H1 (cell line): ENCODE measurements at regions not wholly inside any gene's neighbourhood (a gene's known extent, or its start where the extent isn't known, plus 50 kb on each side); places are given as distances from the start of the nearest gene placed in this dataset.

ENCODE experiments used
- CTCF ChIA-PET: fragments of 300-600 bp; sonication (Branson Sonifier 250); formaldehyde crosslinking; loops from one replicate; lab custom pipeline; 2021; ENCODE audit not compliant: partially characterized antibody; lab: Charles Lee
- POLR2A ChIA-PET: fragments of 300-600 bp; sonication (Branson Sonifier 250); formaldehyde crosslinking; loops from one replicate; lab custom pipeline; 2021; ENCODE audit warnings: inconsistent platforms; ENCODE audit not compliant: partially characterized antibody; lab: Charles Lee
- DNase-seq, 2 experiments: peaks; one replicate each; pipeline versions ENCODE4 v3.0.0 to v3.0.0-alpha.2; 2010 to 2022; ENCODE audit warnings: low spot score in 2 of 2, low read depth in 1 of 2, mixed read lengths in 1 of 2
- FAIRE-seq: peaks from 2 replicates; lab custom pipeline; 2011; peaks lifted over from hg19 to GRCh38; lab: Jason Lieb, UNC
- H2AFZ ChIP-seq: 2 replicates; pipeline ENCODE4 v1.8.1; 2012; ENCODE audit warnings: low read length, inconsistent platforms
- H2AK5ac ChIP-seq: 2 replicates; pipeline ENCODE4 v1.6.1; 2013; ENCODE audit warnings: low read depth, low read length
- H2BK120ac ChIP-seq: replicated peaks from 2 replicates; pipeline ENCODE3; 2013; ENCODE audit warnings: low read depth, low read length, inconsistent platforms
- H2BK12ac ChIP-seq: 2 replicates; pipeline ENCODE4 v1.6.1; 2013; ENCODE audit warnings: low read depth, low read length
- H2BK15ac ChIP-seq: 2 replicates; pipeline ENCODE4 v1.6.1; 2013; ENCODE audit warnings: low read length
- H2BK20ac ChIP-seq: 2 replicates; pipeline ENCODE4 v1.6.1; 2013; ENCODE audit warnings: low read length
- H2BK5ac ChIP-seq: 2 replicates; pipeline ENCODE4 v1.6.1; 2013; ENCODE audit warnings: low read depth, low read length
- H3K14ac ChIP-seq: 2 replicates; pipeline ENCODE4 v1.6.1; 2013; ENCODE audit warnings: inconsistent platforms; ENCODE audit not compliant: insufficient read length
- H3K18ac ChIP-seq: 2 replicates; pipeline ENCODE4 v1.6.1; 2013; ENCODE audit warnings: low read length; ENCODE audit errors: extremely low read depth
- H3K23ac ChIP-seq: 2 replicates; pipeline ENCODE4 v1.6.1; 2013; ENCODE audit warnings: inconsistent platforms; ENCODE audit not compliant: insufficient read length
- H3K23me2 ChIP-seq: 2 replicates; pipeline ENCODE4 v1.6.1; 2013; ENCODE audit warnings: low read depth, low read length
- H3K27ac ChIP-seq: 2 replicates; pipeline ENCODE4 v1.6.1; 2011; ENCODE audit warnings: low read depth, low read length, inconsistent platforms
- H3K27me3 ChIP-seq, 4 experiments: replicated peaks in 1 of 4; 1 replicate in 1 of 4; 2 replicates in 3 of 4; pipeline versions ENCODE4 v1.6.1 to v1.8.1; 2011 to 2013; ENCODE audit warnings: low read length in 3 of 4, mild to moderate bottlenecking in 3 of 4, inconsistent platforms in 2 of 4, mixed read lengths in 2 of 4, moderate library complexity in 1 of 4; ENCODE audit not compliant: control insufficient read depth in 3 of 4, insufficient read depth in 3 of 4; ENCODE audit errors: extremely low read depth in 1 of 4
- H3K36me3 ChIP-seq, 4 experiments: 2 replicates each; pipeline versions ENCODE4 v1.6.1 to v1.8.1; 2011 to 2013; ENCODE audit warnings: mild to moderate bottlenecking in 4 of 4, low read length in 3 of 4, moderate library complexity in 2 of 4, control low read depth in 1 of 4, inconsistent platforms in 1 of 4; ENCODE audit not compliant: insufficient read depth in 4 of 4, control insufficient read depth in 2 of 4
- H3K4ac ChIP-seq: replicated peaks from 2 replicates; pipeline ENCODE3; 2013; ENCODE audit warnings: low read length, low read depth, mixed read lengths, inconsistent platforms; ENCODE audit not compliant: insufficient read length
- H3K4me1 ChIP-seq, 4 experiments: replicated peaks in 1 of 4; 1 replicate in 1 of 4; 2 replicates in 3 of 4; pipeline versions ENCODE4 v1.6.1 to v1.8.1; 2011 to 2013; ENCODE audit warnings: low read length in 3 of 4, inconsistent platforms in 2 of 4, mixed read lengths in 1 of 4; ENCODE audit not compliant: insufficient read depth in 4 of 4, control insufficient read depth in 3 of 4
- H3K4me2 ChIP-seq, 2 experiments: 2 replicates each; pipeline versions ENCODE4 v1.6.1 to v1.8.1; 2011 to 2013; ENCODE audit warnings: low read depth in 2 of 2, low read length in 2 of 2, control low read depth in 1 of 2, inconsistent platforms in 1 of 2, mild to moderate bottlenecking in 1 of 2; ENCODE audit not compliant: insufficient read depth in 1 of 2
- H3K4me3 ChIP-seq, 4 experiments: fragments of 200-600, 300-600 bp in 1 of 4; sonication (generic), shearing (Covaris generic), sonication (Bioruptor Twin) in 1 of 4; 2 replicates each; pipeline versions ENCODE4 v1.5.1 to v1.8.1; 2011 to 2016; ENCODE audit warnings: low read length in 4 of 4, low read depth in 3 of 4, control low read depth in 2 of 4, inconsistent platforms in 2 of 4, mild to moderate bottlenecking in 2 of 4, mixed read lengths in 1 of 4, moderate library complexity in 1 of 4; ENCODE audit not compliant: insufficient read depth in 2 of 4; ENCODE audit errors: extremely low read depth in 1 of 4
- H3K56ac ChIP-seq: replicated peaks from 2 replicates; pipeline ENCODE3; 2013; ENCODE audit warnings: low read depth, mild to moderate bottlenecking, mixed read lengths, low read length, inconsistent platforms; ENCODE audit not compliant: insufficient read length
- H3K79me1 ChIP-seq: 2 replicates; pipeline ENCODE4 v1.6.1; 2013; ENCODE audit warnings: low read depth, low read length, control low read depth
- H3K79me2 ChIP-seq, 2 experiments: 2 replicates each; pipeline versions ENCODE4 v1.6.1 to v1.8.1; 2012 to 2013; ENCODE audit warnings: low read length in 2 of 2, mild to moderate bottlenecking in 2 of 2, inconsistent platforms in 1 of 2; ENCODE audit not compliant: insufficient read depth in 2 of 2, control insufficient read depth in 1 of 2
- H3K9ac ChIP-seq, 4 experiments: replicated peaks in 1 of 4; 1 replicate in 1 of 4; 2 replicates in 3 of 4; pipeline versions ENCODE4 v1.6.1 to v1.8.1; 2011 to 2013; ENCODE audit warnings: low read depth in 3 of 4, low read length in 3 of 4, control low read depth in 2 of 4, mild to moderate bottlenecking in 2 of 4, moderate library complexity in 2 of 4, inconsistent platforms in 1 of 4; ENCODE audit errors: extremely low read depth in 1 of 4
- H3K9me3 ChIP-seq, 2 experiments: 2 replicates each; pipeline versions ENCODE4 v1.6.1 to v1.8.1; 2012 to 2013; ENCODE audit warnings: mild to moderate bottlenecking in 2 of 2, moderate library complexity in 2 of 2, control low read depth in 1 of 2, inconsistent platforms in 1 of 2, low read depth in 1 of 2, low read length in 1 of 2, mixed read lengths in 1 of 2; ENCODE audit not compliant: insufficient read depth in 2 of 2
- H4K20me1 ChIP-seq, 2 experiments: replicated peaks in 1 of 2; 2 replicates each; pipeline versions ENCODE3 to v1.8.1; 2011 to 2013; ENCODE audit warnings: inconsistent platforms in 2 of 2, low read length in 2 of 2, mild to moderate bottlenecking in 1 of 2; ENCODE audit not compliant: insufficient read depth in 2 of 2, control insufficient read depth in 1 of 2
- H4K5ac ChIP-seq: 2 replicates; pipeline ENCODE4 v1.6.1; 2013; ENCODE audit warnings: low read length, low read depth, mixed read lengths, inconsistent platforms; ENCODE audit not compliant: insufficient read length
- H4K8ac ChIP-seq: 2 replicates; pipeline ENCODE4 v1.8.0; 2013; ENCODE audit warnings: mild to moderate bottlenecking, moderate library complexity, low read length, inconsistent platforms; ENCODE audit not compliant: insufficient read depth; ENCODE audit errors: extremely low read depth
- H4K91ac ChIP-seq: replicated peaks from 2 replicates; pipeline ENCODE3; 2013; ENCODE audit warnings: low read length, mixed read lengths, inconsistent platforms; ENCODE audit not compliant: insufficient read length
- ASH2L ChIP-seq: fragments of 200-600, 300-600 bp; sonication (generic); IDR thresholded peaks from one replicate; pipeline ENCODE4 v1.7.1; 2017; ENCODE audit warnings: low read length
- BACH1 ChIP-seq: IDR thresholded peaks from 2 replicates; pipeline ENCODE4 v1.6.1; 2012; ENCODE audit warnings: low read length, improper control_type of control experiment
- CBX8 ChIP-seq: fragments of 300-800, 300-1000 bp; sonication (generic); IDR thresholded peaks from 2 replicates; pipeline ENCODE4 v1.7.1; 2016; ENCODE audit warnings: low read depth, low read length, borderline replicate concordance
- CEBPB ChIP-seq: IDR thresholded peaks from 2 replicates; pipeline ENCODE4 v1.6.1; 2012; ENCODE audit warnings: low read depth, low read length
- CHD2 ChIP-seq: IDR thresholded peaks from 2 replicates; pipeline ENCODE4 v1.6.1; 2012; ENCODE audit warnings: low read length, improper control_type of control experiment
- CREB1 ChIP-seq: IDR thresholded peaks from 2 replicates; pipeline ENCODE4 v1.6.1; 2012; ENCODE audit warnings: inconsistent platforms
- CTBP2 ChIP-seq: IDR thresholded peaks from 2 replicates; pipeline ENCODE4 v1.7.0; 2011; ENCODE audit warnings: borderline replicate concordance, mild to moderate bottlenecking, moderate library complexity, mixed read lengths, low read length; ENCODE audit not compliant: insufficient read depth, insufficient read length
- HDAC6 ChIP-seq: IDR thresholded peaks from one replicate; pipeline ENCODE4 v1.7.1; 2012; ENCODE audit warnings: low read depth, mild to moderate bottlenecking, inconsistent platforms, low read length, moderate library complexity
- JUND ChIP-seq: IDR thresholded peaks from 2 replicates; pipeline ENCODE4 v1.6.1; 2011; ENCODE audit warnings: mild to moderate bottlenecking, improper control_type of control experiment, low read length
- MAFK ChIP-seq: IDR thresholded peaks from 2 replicates; pipeline ENCODE4 v1.6.1; 2012; ENCODE audit warnings: low read depth, mild to moderate bottlenecking, improper control_type of control experiment, low read length
- POLR2A ChIP-seq, 2 experiments: IDR thresholded peaks; 1 replicate in 1 of 2; 2 replicates in 1 of 2; pipeline ENCODE4 v1.6.1; 2011; ENCODE audit warnings: low read depth in 2 of 2, low read length in 2 of 2, mild to moderate bottlenecking in 2 of 2; ENCODE audit errors: control extremely low read depth in 1 of 2
- POU5F1 ChIP-seq: IDR thresholded peaks from 2 replicates; pipeline ENCODE4 v1.6.1; 2011; ENCODE audit warnings: low read depth, mild to moderate bottlenecking, low read length, moderate library complexity
- RBBP5 ChIP-seq: IDR thresholded peaks from 2 replicates; pipeline ENCODE4 v1.7.1; 2012; ENCODE audit warnings: low read depth, mild to moderate bottlenecking, inconsistent platforms, low read length, moderate library complexity, borderline replicate concordance
- TBP ChIP-seq: IDR thresholded peaks from 2 replicates; pipeline ENCODE4 v1.6.1; 2011; ENCODE audit warnings: low read depth, low read length, improper control_type of control experiment
- YY1 ChIP-seq: IDR thresholded peaks from 2 replicates; pipeline ENCODE4 v1.6.1; 2011; ENCODE audit warnings: low read depth, mild to moderate bottlenecking, low read length
- WGBS, 2 experiments: shearing (Covaris generic) in 1 of 2; methylation state at CpG; one replicate each; pipeline versions ENCODE4 v1.1.6 to v1.1.7; 2013 to 2015; ENCODE audit warnings: low lambda C conversion rate in 2 of 2, mixed read lengths in 2 of 2, inconsistent platforms in 1 of 2, low coverage in 1 of 2, missing lambda C conversion rate in 1 of 2; ENCODE audit not compliant: insufficient replicate concordance in 2 of 2, insufficient coverage in 1 of 2, insufficient read length in 1 of 2; ENCODE audit errors: extremely low coverage in 1 of 2, missing lambda C conversion rate in 1 of 2; 5-methylcytosine and 5-hydroxymethylcytosine counted together
- TF ChIP-seq, protein P1 (sequence below): IDR thresholded peaks from 2 replicates; pipeline ENCODE4 v1.6.1; 2012; ENCODE audit warnings: inconsistent platforms

- DNase-seq (no peak), FAIRE-seq (no peak)
- no peaks in the 10 kb centered on the region for H3K79me2 ChIP-seq
- no peak overlapping the region for H3K56ac ChIP-seq
- no peak overlapping the region for H3K4me2 ChIP-seq
- no peak overlapping the region for H3K14ac ChIP-seq
- H4K8ac ChIP-seq: no peak overlapping the region
- no peak overlapping the region for H4K5ac ChIP-seq
- 0 out of 2 replicates have a peak overlapping the region, but pooled peaks have one; percentile 18 for H2BK12ac ChIP-seq
- H2AFZ ChIP-seq: no peak overlapping the region
- no peak overlapping the region for H2BK20ac ChIP-seq
- ChIA-PET POLR2A (no interaction called here), CTCF (interaction anchor here (0.7 to 1.1 kb wide), 4 partner anchors 14 to 125 kb away, joined by 3 read pairs; no protein-coding TSS in a partner anchor)
- H3K4me3 ChIP-seq: no peak overlapping the region
- no peak overlapping the region for H2BK5ac ChIP-seq
- H3K23ac ChIP-seq: no peak overlapping the region
- WGBS, 2 experiments: 91% methylated on average over 1 of the region's 1 CpG; no CpG with 5 or more reads in 1 of the 2 experiments
- no peaks in the 10 kb centered on the region for H3K79me1 ChIP-seq
- no peak overlapping the region for H3K4ac ChIP-seq
- H3K27ac ChIP-seq: no peak overlapping the region
- H2BK120ac ChIP-seq: no peak overlapping the region
- H3K4me1 ChIP-seq: peaks cover 5 to 22% (median 15%) of the 10 kb centered on the region in 4 experiments
- no peaks in the 10 kb centered on the region for H4K20me1 ChIP-seq
- no peaks in the 10 kb centered on the region for H3K27me3 ChIP-seq
- H2BK15ac ChIP-seq: no peak overlapping the region
- no peaks in the 10 kb centered on the region for H3K23me2 ChIP-seq
- H3K9ac ChIP-seq: no peak overlapping the region
- no peaks in the 10 kb centered on the region for H3K36me3 ChIP-seq
- no peaks in the 10 kb centered on the region for H3K9me3 ChIP-seq
- H3K18ac ChIP-seq: no peak overlapping the region
- H4K91ac ChIP-seq: no peak overlapping the region
- H2AK5ac ChIP-seq: no peak overlapping the region
- TF ChIP-seq POLR2A (IDR thresholded peaks at IDR 0.05; ENCODE audit: control extremely low read depth in 1 of 2, low read depth in 2 of 2, low read length in 2 of 2) (no peak), JUND (no peak), HDAC6 (no peak), YY1 (no peak), BACH1 (no peak), CBX8 (no peak), MAFK (no peak), CHD2 (no peak), RBBP5 (no peak), CTBP2 (no peak), POU5F1 (no peak), CREB1 (no peak), CEBPB (no peak), TBP (no peak), ASH2L (no peak)
- TF ChIP-seq, protein P1, sequence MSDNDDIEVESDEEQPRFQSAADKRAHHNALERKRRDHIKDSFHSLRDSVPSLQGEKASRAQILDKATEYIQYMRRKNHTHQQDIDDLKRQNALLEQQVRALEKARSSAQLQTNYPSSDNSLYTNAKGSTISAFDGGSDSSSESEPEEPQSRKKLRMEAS: no peak
These were observed 57.6 kb upstream of the GNG12 start for GRCh38 chr1:67890857-67891256.
